ENCODE measurements at regions not wholly inside any gene's neighbourhood (a gene's known extent, or its start where the extent isn't known, plus 50 kb on each side); places are given as distances from the start of the nearest gene placed in this dataset.

- Mint-ChIP-seq H3K27ac (no peak overlapping the region), H3K36me3 (no peaks in the 10 kb centered on the region), H3K27me3 (ENCODE audit: low read depth in 2 of 2) (peaks cover 0 to 4% of the 10 kb centered on the region in 2 donors), H3K4me3 (no peak overlapping the region), H3K4me1 (no peaks in the 10 kb centered on the region), H3K9me3 (peaks cover 0 to 4% of the 10 kb centered on the region in 2 donors)
- H3K27ac ChIP-seq (ENCODE audit: low read length): no peak overlapping the region
- DNase-seq: peak in 1 of 2 donors; percentile 20
- H3K36me3 ChIP-seq (ENCODE audit: control insufficient read depth, insufficient read depth, low read length): no peaks in the 10 kb centered on the region
- no peaks in the 10 kb centered on the region for H3K9me3 ChIP-seq (ENCODE audit: control insufficient read depth, insufficient read depth, low read length)
- H3K27me3 ChIP-seq (ENCODE audit: control insufficient read depth, insufficient read depth, low read length): no peaks in the 10 kb centered on the region
- WGBS (ENCODE audit: insufficient coverage): 44% methylated on average over 11 of the region's 11 CpGs
- no peak overlapping the region for H3K4me3 ChIP-seq (ENCODE audit: low read length)
- TF ChIP-seq, protein P1, sequence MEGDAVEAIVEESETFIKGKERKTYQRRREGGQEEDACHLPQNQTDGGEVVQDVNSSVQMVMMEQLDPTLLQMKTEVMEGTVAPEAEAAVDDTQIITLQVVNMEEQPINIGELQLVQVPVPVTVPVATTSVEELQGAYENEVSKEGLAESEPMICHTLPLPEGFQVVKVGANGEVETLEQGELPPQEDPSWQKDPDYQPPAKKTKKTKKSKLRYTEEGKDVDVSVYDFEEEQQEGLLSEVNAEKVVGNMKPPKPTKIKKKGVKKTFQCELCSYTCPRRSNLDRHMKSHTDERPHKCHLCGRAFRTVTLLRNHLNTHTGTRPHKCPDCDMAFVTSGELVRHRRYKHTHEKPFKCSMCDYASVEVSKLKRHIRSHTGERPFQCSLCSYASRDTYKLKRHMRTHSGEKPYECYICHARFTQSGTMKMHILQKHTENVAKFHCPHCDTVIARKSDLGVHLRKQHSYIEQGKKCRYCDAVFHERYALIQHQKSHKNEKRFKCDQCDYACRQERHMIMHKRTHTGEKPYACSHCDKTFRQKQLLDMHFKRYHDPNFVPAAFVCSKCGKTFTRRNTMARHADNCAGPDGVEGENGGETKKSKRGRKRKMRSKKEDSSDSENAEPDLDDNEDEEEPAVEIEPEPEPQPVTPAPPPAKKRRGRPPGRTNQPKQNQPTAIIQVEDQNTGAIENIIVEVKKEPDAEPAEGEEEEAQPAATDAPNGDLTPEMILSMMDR (IDR thresholded peaks at IDR 0.05): peak; percentile 18
- H3K4me1 ChIP-seq (ENCODE audit: control insufficient read depth, insufficient read depth, low read length): no peaks in the 10 kb centered on the region
- ATAC-seq: peak in 1 of 3 donors; percentile 46
- intact Hi-C loops (cut with micrococcal nuclease): no loop called here
Measured at GRCh38 chr12:13661005-13661887, 320.2 kb downstream of the GRIN2B start.

DNA sequence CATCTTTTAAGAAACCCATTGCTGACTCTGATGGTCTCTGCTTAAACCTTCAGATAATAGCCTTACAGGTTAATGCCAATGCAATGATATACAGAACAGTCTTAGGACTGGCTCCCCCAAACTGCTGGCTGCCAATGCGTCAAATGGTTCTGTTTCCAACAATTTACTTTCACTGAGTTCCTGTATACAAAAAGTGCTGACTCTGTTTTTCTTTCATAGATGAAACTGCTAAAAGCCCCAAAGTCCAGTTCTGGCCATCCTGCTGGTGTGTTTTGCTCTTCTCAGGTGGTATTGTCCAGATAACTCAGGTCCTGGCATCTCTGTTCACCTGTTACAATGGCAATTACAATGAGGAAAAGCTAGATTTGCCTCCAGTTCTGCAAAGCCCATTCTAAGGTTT lies 326.9 kb downstream of the GRIN2B start:
- Mint-ChIP-seq H3K4me3 (no peak overlapping the region), H3K9me3 (peaks cover 5 to 10% of the 10 kb centered on the region in 2 donors), H3K36me3 (no peaks in the 10 kb centered on the region), H3K27me3 (ENCODE audit: low read depth in 2 of 2) (peaks cover 0 to 8% of the 10 kb centered on the region in 2 donors), H3K4me1 (no peaks in the 10 kb centered on the region), H3K27ac (no peak overlapping the region)
- DNase-seq (no peak), ATAC-seq (no peak)
- intact Hi-C loops (cut with micrococcal nuclease): no loop called here
- WGBS (ENCODE audit: insufficient coverage): 100% methylated on average over 1 of the region's 1 CpG
- H3K27ac ChIP-seq (ENCODE audit: low read length): no peak overlapping the region
- H3K9me3 ChIP-seq (ENCODE audit: control insufficient read depth, insufficient read depth, low read length): no peaks in the 10 kb centered on the region
- H3K27me3 ChIP-seq (ENCODE audit: control insufficient read depth, insufficient read depth, low read length): no peaks in the 10 kb centered on the region
- H3K36me3 ChIP-seq (ENCODE audit: control insufficient read depth, insufficient read depth, low read length): no peaks in the 10 kb centered on the region
- H3K4me3 ChIP-seq (ENCODE audit: low read length): no peak overlapping the region
- H3K4me1 ChIP-seq (ENCODE audit: control insufficient read depth, insufficient read depth, low read length): no peaks in the 10 kb centered on the region
- TF ChIP-seq, protein P1 (IDR thresholded peaks at IDR 0.05): no peak

- Histone ChIP-seq H3K27me3 (ENCODE audit: control insufficient read depth, insufficient read depth, low read length) (no peaks in the 10 kb centered on the region), H3K36me3 (ENCODE audit: control insufficient read depth, insufficient read depth, low read length) (no peaks in the 10 kb centered on the region), H3K27ac (ENCODE audit: low read length) (no peak overlapping the region), H3K9me3 (ENCODE audit: control insufficient read depth, insufficient read depth, low read length) (no peaks in the 10 kb centered on the region), H3K4me1 (ENCODE audit: control insufficient read depth, insufficient read depth, low read length) (no peaks in the 10 kb centered on the region), H3K4me3 (ENCODE audit: low read length) (no peak overlapping the region)
- no peak for ATAC-seq
- Mint-ChIP-seq H3K27me3 (ENCODE audit: low read depth in 2 of 2) (peaks cover 0 to 4% of the 10 kb centered on the region in 2 donors), H3K4me1 (no peaks in the 10 kb centered on the region), H3K4me3 (no peak overlapping the region), H3K27ac (no peak overlapping the region), H3K36me3 (no peaks in the 10 kb centered on the region), H3K9me3 (peaks cover 6 to 9% of the 10 kb centered on the region in 2 donors)
- TF ChIP-seq, protein P1 (IDR thresholded peaks at IDR 0.05): no peak
- intact Hi-C loops (cut with micrococcal nuclease): no loop called here
- 83% methylated on average over 1 of the region's 1 CpG for WGBS (ENCODE audit: insufficient coverage)
- no peak for DNase-seq
Measured at GRCh38 chr12:13652105-13652504, 329.3 kb downstream of the GRIN2B start.
